Activated naive CD8-positive, alpha-beta T cell treated with anti-CD3 and anti-CD28 coated beads, Interleukin-2, amount 50 U/mL, for 24 hours (primary cell): ENCODE measurements at regions not wholly inside any gene's neighbourhood (a gene's known extent, or its start where the extent isn't known, plus 50 kb on each side); places are given as distances from the start of the nearest gene placed in this dataset.

Source experiments
- ATAC-seq: fragments of 150-1000 bp; cut with Tn5 transposase; one replicate; pipeline ENCODE4 v1.10.0; 2021
- DNase-seq: peaks from one replicate; pipeline ENCODE4 v3.0.0; 2021
- H3K27ac Mint-ChIP-seq: one replicate; pipeline ENCODE4 v1.8.0; 2021; ENCODE audit warnings: mild to moderate bottlenecking, mixed read lengths
- H3K27me3 Mint-ChIP-seq: one replicate; pipeline ENCODE4 v1.8.0; 2021; ENCODE audit warnings: mixed read lengths
- H3K36me3 Mint-ChIP-seq: one replicate; pipeline ENCODE4 v1.8.0; 2021; ENCODE audit warnings: low read depth, mixed read lengths
- H3K4me1 Mint-ChIP-seq: one replicate; pipeline ENCODE4 v1.8.0; 2021; ENCODE audit warnings: mixed read lengths
- H3K4me3 Mint-ChIP-seq: one replicate; pipeline ENCODE4 v1.8.0; 2021; ENCODE audit warnings: mild to moderate bottlenecking, moderate library complexity, mixed read lengths
- H3K9me3 Mint-ChIP-seq: one replicate; pipeline ENCODE4 v1.8.0; 2021; ENCODE audit warnings: mixed read lengths

DNA sequence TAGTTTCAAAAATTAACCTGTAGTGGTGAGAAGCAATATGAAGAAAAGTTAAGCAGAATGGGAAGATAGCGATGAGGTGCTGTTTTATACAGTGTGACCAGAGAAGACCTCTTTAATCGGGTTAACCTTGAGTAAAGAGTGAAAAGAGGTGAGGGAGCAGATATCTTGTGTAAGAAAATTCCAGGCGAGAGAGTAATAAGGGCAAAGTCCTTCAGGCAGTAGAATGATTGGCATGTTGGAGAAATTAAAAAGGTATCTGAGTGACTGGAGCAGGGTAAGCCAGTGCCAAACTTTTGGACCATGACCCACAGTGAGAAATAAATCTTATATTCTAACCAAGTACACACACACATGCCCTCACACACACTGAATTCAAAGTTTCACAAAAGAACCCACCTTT lies 374.7 kb upstream of the LARGE1 start:
- Mint-ChIP-seq H3K27ac (no peak overlapping the region), H3K9me3 (no peaks in the 10 kb centered on the region), H3K36me3 (no peaks in the 10 kb centered on the region), H3K4me3 (no peak overlapping the region), H3K27me3 (no peaks in the 10 kb centered on the region), H3K4me1 (no peaks in the 10 kb centered on the region)
- ATAC-seq: no peak
- no peak for DNase-seq

DNA sequence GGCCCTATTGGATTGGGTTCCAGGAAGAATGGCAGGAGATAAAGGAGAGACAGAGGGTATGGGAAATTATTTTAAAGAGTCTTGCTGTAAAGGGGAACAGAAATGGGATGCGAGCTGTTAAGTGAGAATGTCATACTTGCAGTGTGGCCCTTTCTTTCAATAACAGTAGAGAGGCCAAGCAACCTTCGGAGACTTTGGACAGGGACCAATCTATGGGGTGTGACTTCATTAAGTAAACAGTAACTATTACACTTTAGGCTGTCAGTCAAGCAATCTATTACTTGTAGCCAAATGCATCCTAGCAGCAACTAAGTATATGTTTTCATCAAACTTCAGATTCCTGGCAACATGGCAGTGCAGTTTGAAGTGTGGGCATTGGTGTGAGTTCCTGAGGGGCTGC lies 376.2 kb upstream of the LARGE1 start:
- H3K27ac Mint-ChIP-seq: no peak overlapping the region
- ATAC-seq: no peak
- no peaks in the 10 kb centered on the region for H3K4me1 Mint-ChIP-seq
- peaks cover 3% of the 10 kb centered on the region for H3K9me3 Mint-ChIP-seq
- H3K27me3 Mint-ChIP-seq: no peaks in the 10 kb centered on the region
- no peak for DNase-seq
- H3K4me3 Mint-ChIP-seq: no peak overlapping the region
- H3K36me3 Mint-ChIP-seq: no peaks in the 10 kb centered on the region

DNA sequence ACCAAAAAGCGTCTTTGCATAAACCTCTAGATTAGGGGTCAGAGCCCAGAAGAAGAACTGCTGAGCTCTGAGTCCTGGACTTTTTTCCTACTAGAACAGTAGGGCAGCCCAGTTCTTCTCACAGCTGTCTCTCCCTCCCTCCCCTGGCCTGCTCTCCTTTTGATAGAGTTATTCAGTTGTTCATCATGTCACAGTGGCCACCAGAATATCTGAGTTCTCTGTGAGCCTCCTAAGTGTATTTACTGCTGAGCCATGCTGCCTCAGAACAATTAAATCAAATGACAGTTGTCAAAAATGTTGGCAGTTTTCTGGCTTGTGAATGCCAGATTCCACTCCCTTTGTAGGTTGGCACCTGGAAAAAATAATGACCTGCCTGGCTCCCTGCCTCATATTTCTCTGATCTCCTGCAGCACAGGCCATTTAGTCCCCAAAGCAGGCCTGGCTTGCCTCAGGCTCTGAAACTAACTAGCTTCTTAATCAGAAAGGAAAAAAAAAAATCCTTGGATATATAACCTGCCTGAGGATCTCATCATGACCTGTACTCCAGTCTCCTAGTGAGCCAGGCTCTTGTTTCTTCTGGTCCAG lies 377.4 kb upstream of the LARGE1 start:
- Mint-ChIP-seq H3K27me3 (no peaks in the 10 kb centered on the region), H3K36me3 (no peaks in the 10 kb centered on the region), H3K27ac (no peak overlapping the region), H3K9me3 (peaks cover 3% of the 10 kb centered on the region), H3K4me1 (no peaks in the 10 kb centered on the region), H3K4me3 (no peak overlapping the region)
- DNase-seq (no peak), ATAC-seq (no peak)

DNA sequence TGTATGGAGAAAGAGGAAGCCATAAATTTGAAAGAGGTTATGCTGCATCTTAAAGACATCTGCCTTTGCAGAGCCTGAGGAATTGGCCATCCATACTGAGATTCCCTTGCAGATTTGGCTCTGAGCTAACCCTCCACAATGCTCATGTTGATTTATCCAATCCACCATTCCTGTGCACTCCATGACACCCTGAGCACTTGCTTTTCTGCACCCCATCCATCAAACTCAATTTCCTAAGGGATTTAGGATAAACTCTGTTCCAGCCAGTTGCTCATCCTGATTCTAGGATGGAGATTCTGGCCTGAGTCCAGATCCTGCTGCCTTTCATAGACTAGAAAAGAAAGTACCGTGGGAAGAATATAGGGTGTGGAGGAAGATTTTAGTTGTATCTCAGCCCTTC lies 379.2 kb upstream of the LARGE1 start:
- Mint-ChIP-seq H3K27me3 (no peaks in the 10 kb centered on the region), H3K27ac (no peak overlapping the region), H3K9me3 (peaks cover 3% of the 10 kb centered on the region), H3K36me3 (no peaks in the 10 kb centered on the region), H3K4me1 (no peaks in the 10 kb centered on the region), H3K4me3 (no peak overlapping the region)
- DNase-seq (no peak), ATAC-seq (no peak)

DNA sequence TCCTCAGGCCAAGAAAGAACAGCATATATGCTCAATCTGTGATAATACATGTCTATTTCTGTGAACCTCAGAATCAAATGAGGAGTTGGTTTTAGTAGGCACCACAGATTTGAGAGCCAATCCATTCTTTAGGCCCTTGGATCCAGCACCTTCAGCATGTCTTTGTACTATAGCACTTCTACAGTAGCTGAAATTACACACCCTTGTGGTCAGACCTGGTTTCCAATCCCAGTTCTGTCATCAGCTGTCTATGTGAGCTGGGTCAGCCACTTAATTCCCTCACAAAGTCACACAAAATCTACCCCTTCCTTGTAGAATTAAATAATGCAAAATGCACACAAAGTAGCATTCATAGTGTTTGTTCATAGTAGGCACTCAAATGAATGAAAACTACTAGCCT lies 381.3 kb upstream of the LARGE1 start:
- Mint-ChIP-seq H3K9me3 (peaks cover 3% of the 10 kb centered on the region), H3K27me3 (no peaks in the 10 kb centered on the region), H3K27ac (no peak overlapping the region), H3K4me3 (no peak overlapping the region), H3K36me3 (no peaks in the 10 kb centered on the region), H3K4me1 (no peaks in the 10 kb centered on the region)
- ATAC-seq (no peak), DNase-seq (no peak)

DNA sequence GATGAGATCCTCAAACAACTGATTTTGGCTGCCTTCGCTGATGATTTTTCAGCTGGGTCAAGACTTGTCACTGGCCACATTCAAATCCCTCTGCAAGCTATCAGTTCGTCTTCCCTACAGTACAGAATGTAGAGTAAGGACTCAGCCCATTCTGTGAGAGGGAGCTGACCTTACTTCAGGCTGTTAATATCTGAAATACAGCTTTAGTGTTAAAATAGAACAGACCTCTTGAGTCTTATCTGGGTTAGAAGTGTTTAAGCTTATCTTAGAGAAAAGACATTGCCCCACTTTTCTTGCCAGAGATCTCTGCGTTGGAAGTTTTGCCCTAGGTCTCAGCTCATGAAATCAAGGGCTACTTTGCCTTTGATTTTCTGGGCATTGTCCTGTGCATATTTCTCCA lies 383.4 kb upstream of the LARGE1 start:
- Mint-ChIP-seq H3K4me3 (no peak overlapping the region), H3K9me3 (peaks cover 3% of the 10 kb centered on the region), H3K27me3 (no peaks in the 10 kb centered on the region), H3K4me1 (no peaks in the 10 kb centered on the region), H3K27ac (no peak overlapping the region), H3K36me3 (no peaks in the 10 kb centered on the region)
- ATAC-seq (no peak), DNase-seq (no peak)

GRCh38 chr22:34306361-34306760 lies 386.1 kb upstream of the LARGE1 start:
- ATAC-seq: no peak

GRCh38 chr22:34308101-34308500 lies 387.8 kb upstream of the LARGE1 start:
- Mint-ChIP-seq H3K27me3 (peaks cover 3% of the 10 kb centered on the region), H3K9me3 (peaks cover 4% of the 10 kb centered on the region), H3K36me3 (no peaks in the 10 kb centered on the region), H3K27ac (no peak overlapping the region), H3K4me3 (no peak overlapping the region), H3K4me1 (no peaks in the 10 kb centered on the region)
- DNase-seq (no peak), ATAC-seq (no peak)

More at GRCh38 chr22:34306361-34306760, 386.1 kb upstream of the LARGE1 start:
- Mint-ChIP-seq H3K4me1 (no peaks in the 10 kb centered on the region), H3K27me3 (peaks cover 2% of the 10 kb centered on the region), H3K4me3 (no peak overlapping the region), H3K9me3 (peaks cover 2% of the 10 kb centered on the region), H3K27ac (no peak overlapping the region), H3K36me3 (no peaks in the 10 kb centered on the region)
- no peak for DNase-seq

DNA sequence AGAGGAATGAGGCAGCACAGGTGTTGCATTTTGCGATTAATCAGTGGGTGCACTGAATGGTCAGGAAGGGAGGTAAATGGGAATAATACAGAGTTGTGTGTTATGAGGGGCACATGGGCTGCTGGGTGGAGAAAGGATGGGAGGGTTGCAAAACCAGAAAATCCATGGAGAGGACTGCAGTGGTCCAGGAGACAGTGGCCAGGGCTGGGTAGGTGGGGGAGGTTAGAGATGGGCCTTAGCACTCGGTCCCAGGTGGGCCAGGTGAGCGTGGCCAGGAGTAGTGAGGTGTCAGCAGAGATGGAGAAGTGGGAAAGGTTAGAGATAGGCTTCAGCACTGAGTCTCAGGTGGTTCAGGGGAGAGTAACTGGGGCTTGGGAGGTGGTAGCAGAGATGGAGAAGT lies 399.1 kb upstream of the LARGE1 start:
- no peak overlapping the region for H3K27ac Mint-ChIP-seq
- H3K4me3 Mint-ChIP-seq: no peak overlapping the region
- no peaks in the 10 kb centered on the region for H3K36me3 Mint-ChIP-seq
- no peak for DNase-seq
- H3K4me1 Mint-ChIP-seq: no peaks in the 10 kb centered on the region
- ATAC-seq: no peak
- H3K9me3 Mint-ChIP-seq: peaks cover 16% of the 10 kb centered on the region
- H3K27me3 Mint-ChIP-seq: peaks cover 5% of the 10 kb centered on the region

GRCh38 chr22:34324763-34325162 lies 404.5 kb upstream of the LARGE1 start:
- H3K4me3 Mint-ChIP-seq: no peak overlapping the region
- DNase-seq (no peak), ATAC-seq (no peak)
- no peaks in the 10 kb centered on the region for H3K9me3 Mint-ChIP-seq
- H3K27ac Mint-ChIP-seq: no peak overlapping the region
- H3K36me3 Mint-ChIP-seq: no peaks in the 10 kb centered on the region
- peaks cover 3% of the 10 kb centered on the region for H3K27me3 Mint-ChIP-seq
- H3K4me1 Mint-ChIP-seq: no peaks in the 10 kb centered on the region

- DNase-seq (no peak), ATAC-seq (no peak)
- Mint-ChIP-seq H3K4me1 (no peaks in the 10 kb centered on the region), H3K27ac (no peak overlapping the region), H3K4me3 (no peak overlapping the region), H3K9me3 (no peaks in the 10 kb centered on the region), H3K36me3 (no peaks in the 10 kb centered on the region), H3K27me3 (no peaks in the 10 kb centered on the region)
These were observed 406.6 kb upstream of the LARGE1 start for GRCh38 chr22:34326901-34327300.

DNA sequence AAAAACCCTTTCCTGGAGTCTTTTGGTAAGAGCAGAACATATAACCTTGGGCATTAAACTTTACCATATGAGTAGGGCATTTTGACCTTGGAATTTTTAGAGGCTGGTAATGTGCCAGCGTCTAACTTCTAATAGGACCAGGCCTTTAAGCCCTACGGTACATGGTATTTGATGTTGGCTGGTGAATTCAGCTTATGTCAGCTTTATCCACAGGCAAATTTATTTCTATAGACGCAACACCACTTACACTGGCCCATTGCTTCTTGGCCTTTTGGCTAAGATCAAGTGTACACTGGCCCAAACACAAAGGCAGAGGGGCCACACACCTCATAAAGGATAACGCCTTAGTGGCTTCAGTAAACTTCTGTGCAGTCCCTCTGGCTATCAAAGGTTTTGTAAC lies 410.2 kb upstream of the LARGE1 start:
- no peak overlapping the region for H3K27ac Mint-ChIP-seq
- H3K4me3 Mint-ChIP-seq: no peak overlapping the region
- no peak for ATAC-seq

GRCh38 chr22:34333285-34333684 lies 413.0 kb upstream of the LARGE1 start:
- ATAC-seq: no peak
- no peak overlapping the region for H3K4me3 Mint-ChIP-seq
- no peak overlapping the region for H3K27ac Mint-ChIP-seq
- H3K36me3 Mint-ChIP-seq: peaks cover 2% of the 10 kb centered on the region
- no peaks in the 10 kb centered on the region for H3K4me1 Mint-ChIP-seq
- no peaks in the 10 kb centered on the region for H3K27me3 Mint-ChIP-seq
- DNase-seq: no peak
- H3K9me3 Mint-ChIP-seq: peaks cover 31% of the 10 kb centered on the region

More for the DNA sequence above, 410.2 kb upstream of the LARGE1 start:
- Mint-ChIP-seq H3K9me3 (peaks cover 13% of the 10 kb centered on the region), H3K4me1 (no peaks in the 10 kb centered on the region), H3K27me3 (no peaks in the 10 kb centered on the region), H3K36me3 (peaks cover 2% of the 10 kb centered on the region)
- no peak for DNase-seq

- Mint-ChIP-seq H3K36me3 (peaks cover 2% of the 10 kb centered on the region), H3K4me3 (no peak overlapping the region), H3K27me3 (no peaks in the 10 kb centered on the region), H3K4me1 (no peaks in the 10 kb centered on the region), H3K9me3 (peaks cover 31% of the 10 kb centered on the region), H3K27ac (no peak overlapping the region)
- DNase-seq (no peak), ATAC-seq (no peak)
These were observed 414.6 kb upstream of the LARGE1 start for GRCh38 chr22:34334893-34335292.

- no peak overlapping the region for H3K4me3 Mint-ChIP-seq
- H3K27me3 Mint-ChIP-seq: peaks cover 2% of the 10 kb centered on the region
- ATAC-seq (no peak), DNase-seq (no peak)
- no peak overlapping the region for H3K27ac Mint-ChIP-seq
- H3K36me3 Mint-ChIP-seq: no peaks in the 10 kb centered on the region
- H3K9me3 Mint-ChIP-seq: no peaks in the 10 kb centered on the region
- H3K4me1 Mint-ChIP-seq: no peaks in the 10 kb centered on the region
These were observed 424.4 kb upstream of the LARGE1 start for GRCh38 chr22:34344702-34345101.
